GM12875 (cell line): ENCODE measurements at regions not wholly inside any gene's neighbourhood (a gene's known extent, or its start where the extent isn't known, plus 50 kb on each side); places are given as distances from the start of the nearest gene placed in this dataset.

Source experiments
- H3K4me3 ChIP-seq: one replicate; pipeline ENCODE4 v1.5.1; 2011; ENCODE audit warnings: low read depth, low read length, control low read depth
- TF ChIP-seq, protein P1 (sequence below): IDR thresholded peaks from 2 replicates; pipeline ENCODE4 v1.5.1; 2011; ENCODE audit warnings: low read depth, mild to moderate bottlenecking, control low read depth, inconsistent platforms, low read length, moderate library complexity, borderline replicate concordance; ENCODE audit not compliant: insufficient read depth

DNA sequence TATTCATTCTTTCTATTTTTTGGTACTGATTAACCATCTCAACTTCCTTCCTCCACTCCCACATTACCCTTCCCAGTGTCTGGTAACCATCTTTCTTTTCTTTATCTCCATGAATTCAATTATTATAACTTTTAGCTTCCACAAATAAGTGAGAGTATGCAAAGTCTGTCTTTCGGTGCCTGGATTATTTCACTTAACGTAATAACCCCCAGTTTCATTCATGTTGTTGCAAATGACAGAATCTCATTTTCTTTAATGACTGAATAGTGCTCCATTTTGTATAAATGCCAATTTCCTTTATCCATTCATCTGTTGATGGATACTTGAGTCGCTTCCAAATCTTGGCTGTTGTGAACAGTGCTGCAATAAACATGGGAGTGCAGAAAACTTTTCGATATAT lies 940.4 kb downstream of the GLUD2 start:
- H3K4me3 ChIP-seq: no peak overlapping the region
- TF ChIP-seq, protein P1, sequence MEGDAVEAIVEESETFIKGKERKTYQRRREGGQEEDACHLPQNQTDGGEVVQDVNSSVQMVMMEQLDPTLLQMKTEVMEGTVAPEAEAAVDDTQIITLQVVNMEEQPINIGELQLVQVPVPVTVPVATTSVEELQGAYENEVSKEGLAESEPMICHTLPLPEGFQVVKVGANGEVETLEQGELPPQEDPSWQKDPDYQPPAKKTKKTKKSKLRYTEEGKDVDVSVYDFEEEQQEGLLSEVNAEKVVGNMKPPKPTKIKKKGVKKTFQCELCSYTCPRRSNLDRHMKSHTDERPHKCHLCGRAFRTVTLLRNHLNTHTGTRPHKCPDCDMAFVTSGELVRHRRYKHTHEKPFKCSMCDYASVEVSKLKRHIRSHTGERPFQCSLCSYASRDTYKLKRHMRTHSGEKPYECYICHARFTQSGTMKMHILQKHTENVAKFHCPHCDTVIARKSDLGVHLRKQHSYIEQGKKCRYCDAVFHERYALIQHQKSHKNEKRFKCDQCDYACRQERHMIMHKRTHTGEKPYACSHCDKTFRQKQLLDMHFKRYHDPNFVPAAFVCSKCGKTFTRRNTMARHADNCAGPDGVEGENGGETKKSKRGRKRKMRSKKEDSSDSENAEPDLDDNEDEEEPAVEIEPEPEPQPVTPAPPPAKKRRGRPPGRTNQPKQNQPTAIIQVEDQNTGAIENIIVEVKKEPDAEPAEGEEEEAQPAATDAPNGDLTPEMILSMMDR: no peak

DNA sequence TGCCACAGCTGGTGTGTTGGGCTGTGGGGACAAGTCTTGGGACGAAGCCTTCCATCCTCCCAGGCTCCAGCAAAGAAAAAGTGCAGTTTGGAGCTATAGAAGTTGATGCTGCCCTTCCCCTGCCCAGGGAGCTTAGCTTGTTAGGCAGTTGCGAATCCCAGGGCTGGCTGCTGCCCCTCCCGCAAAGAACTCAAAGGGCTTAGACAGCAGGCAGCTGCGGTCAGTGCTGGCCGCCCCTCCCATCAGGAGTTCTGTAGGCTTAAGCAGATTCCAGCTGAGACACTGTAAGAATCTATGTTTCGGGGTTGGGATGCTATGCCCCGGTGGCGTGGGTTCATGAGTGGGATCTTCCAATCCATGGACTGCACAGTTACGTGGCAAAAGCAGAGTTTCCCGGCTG lies 956.7 kb downstream of the GLUD2 start:
- no peak overlapping the region for H3K4me3 ChIP-seq
- TF ChIP-seq, protein P1: no peak

DNA sequence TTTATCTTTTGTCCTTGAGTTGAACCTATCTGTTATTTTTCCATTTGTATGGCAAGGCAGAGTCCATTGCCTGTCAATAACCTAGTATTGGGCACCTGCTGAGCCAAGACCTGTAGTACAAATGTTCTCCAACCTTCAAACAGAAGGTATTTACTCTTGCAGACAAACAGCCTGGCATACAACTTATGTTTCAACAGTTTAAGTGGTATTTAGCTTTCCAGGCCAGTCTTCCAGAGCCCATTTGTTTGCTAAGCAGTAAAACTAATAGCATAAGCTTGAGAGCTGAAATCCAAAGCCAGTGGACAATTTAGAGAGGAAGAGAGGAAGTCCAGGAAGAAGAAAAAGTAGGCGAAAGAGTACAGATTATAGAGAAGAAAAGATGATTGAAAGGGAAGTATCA lies 979.3 kb downstream of the GLUD2 start:
- TF ChIP-seq, protein P1: no peak
- no peak overlapping the region for H3K4me3 ChIP-seq

DNA sequence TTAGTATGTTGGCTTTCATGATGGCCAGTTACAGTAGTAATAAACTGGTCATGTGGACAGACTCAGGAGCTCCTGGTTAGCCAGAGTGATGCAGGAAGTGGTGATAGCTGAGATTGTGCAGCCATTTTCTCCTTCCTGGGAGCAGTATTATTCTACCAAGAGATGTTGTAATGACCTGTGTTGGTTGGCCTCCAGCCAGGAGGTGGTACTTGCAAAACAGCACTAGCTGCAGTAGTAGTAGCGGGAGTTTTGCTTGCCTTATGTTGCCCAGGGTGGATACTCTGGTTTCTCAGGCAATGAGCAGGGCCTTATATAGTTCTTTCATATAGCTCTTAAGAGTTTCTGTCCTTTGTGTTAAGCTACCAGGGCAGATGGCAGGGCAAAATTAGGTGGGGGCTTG lies 998.8 kb downstream of the GLUD2 start:
- TF ChIP-seq, protein P1: no peak
- H3K4me3 ChIP-seq: no peak overlapping the region

DNA sequence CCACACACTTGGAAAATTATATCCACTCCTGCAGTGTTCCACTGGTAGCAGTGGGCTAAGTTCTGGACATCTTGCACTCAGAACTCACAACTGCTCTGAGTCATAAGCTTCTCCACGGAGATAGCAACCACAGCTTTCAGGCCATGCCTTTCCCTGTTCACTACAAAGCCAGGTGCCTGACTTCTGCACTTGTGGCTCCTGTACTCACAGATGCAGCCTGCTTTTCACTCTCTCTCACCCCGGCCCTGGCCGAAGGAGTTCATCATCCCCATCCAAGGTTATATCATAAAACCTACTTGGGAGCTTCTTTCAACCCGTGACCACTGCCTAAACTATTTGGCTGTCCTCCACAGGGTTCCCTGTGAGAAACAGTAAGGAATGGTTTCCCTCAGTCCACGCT lies 999.4 kb downstream of the GLUD2 start:
- no peak overlapping the region for H3K4me3 ChIP-seq
- TF ChIP-seq, protein P1: no peak

DNA sequence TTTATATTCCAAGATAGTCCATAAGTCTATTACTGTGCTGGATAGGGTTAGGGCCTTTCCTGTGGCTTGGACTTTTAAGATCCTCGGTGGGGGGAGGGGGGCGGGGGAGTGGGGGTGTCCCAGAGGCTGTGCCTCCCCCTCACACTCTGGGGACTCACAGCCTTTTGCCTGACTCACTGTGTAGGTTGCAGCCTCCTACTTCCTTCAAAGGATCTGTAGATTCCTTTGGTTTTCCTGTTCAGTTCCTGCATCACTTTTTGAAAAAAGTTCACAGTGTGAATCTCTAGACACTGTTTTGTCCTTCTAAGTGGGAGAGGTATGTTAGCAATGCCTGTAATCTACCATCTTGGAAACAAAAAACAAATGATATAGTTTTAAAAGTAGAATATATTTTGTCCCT lies 999.9 kb downstream of the GLUD2 start:
- H3K4me3 ChIP-seq: no peak overlapping the region
- TF ChIP-seq, protein P1: no peak

DNA sequence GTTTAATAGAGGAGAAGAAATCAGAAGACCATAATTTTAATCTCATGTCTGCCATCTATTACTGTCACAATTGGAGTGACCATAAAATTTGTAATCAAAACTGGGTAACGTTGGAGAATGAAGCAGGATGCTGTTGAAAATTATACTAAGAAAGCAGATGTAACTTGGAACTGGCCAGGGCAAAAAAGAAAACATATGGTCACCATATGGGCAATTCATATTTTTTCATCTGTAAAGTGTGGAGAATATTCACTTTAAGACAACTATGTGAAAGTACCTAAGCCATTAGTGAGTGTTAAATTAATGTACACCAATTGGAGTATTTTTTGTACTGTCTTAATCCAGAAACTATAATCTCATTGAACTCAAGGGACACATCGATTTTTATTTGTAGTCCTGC lies 1008.0 kb downstream of the GLUD2 start:
- no peak overlapping the region for H3K4me3 ChIP-seq
- TF ChIP-seq, protein P1: no peak
